ENCODE measurements at regions not wholly inside any gene's neighbourhood (a gene's known extent, or its start where the extent isn't known, plus 50 kb on each side); places are given as distances from the start of the nearest gene placed in this dataset.

DNA sequence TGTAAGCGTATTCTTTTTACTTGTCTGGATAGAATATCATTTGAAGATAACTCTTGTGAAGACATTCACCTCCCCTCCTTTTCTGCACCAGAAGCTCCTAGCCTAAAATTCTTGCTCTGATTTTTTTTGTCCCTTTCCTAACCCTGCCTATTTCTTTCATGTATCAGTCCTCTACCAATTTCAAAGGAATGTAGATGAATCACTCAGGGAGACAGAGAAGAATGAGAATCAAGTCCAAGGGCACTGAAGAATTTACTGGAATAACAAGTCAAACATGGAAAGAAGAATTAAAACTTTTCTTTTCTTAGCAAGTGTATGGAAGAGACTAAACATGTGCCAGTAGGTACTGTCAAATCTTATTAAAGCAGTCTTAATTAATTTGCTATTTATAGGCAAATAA lies 618.7 kb downstream of the DNAH5 start:
- TF ChIP-seq CTCF (IDR thresholded peaks at IDR 0.05; ENCODE audit: low read depth, low read length, poor library complexity, severe bottlenecking) (no peak), EZH2phosphoT487 (IDR thresholded peaks at IDR 0.05; ENCODE audit: borderline replicate concordance, low read length) (no peak)

Measured in DOHH2 (cell line).